Stimulated activated naive CD4-positive, alpha-beta T cell treated with Interleukin-2 at 50 U/mL for 16 hours (primary cell): ENCODE measurements at regions not wholly inside any gene's neighbourhood (a gene's known extent, or its start where the extent isn't known, plus 50 kb on each side); places are given as distances from the start of the nearest gene placed in this dataset.
"Not testable (repeated sequence)": the region's sequence is repeated elsewhere in the genome, so short reads cannot be mapped to it uniquely, and the experiment has no call there.

Experiments
- DNase-seq: peaks from one replicate; lab custom pipeline; 2025; lab: John Stamatoyannopoulos, UW

- not testable (repeated sequence) for DNase-seq
These were observed 381.5 kb upstream of the ZEB2 start for GRCh38 chr2:144901386-144901785.

GRCh38 chr2:144896341-144896740, 376.4 kb upstream of the ZEB2 start:
- DNase-seq, result no peak

GRCh38 chr2:144894612-144895599, 375.0 kb upstream of the ZEB2 start:
- no peak for DNase-seq

- DNase-seq, result no peak
These were observed 373.5 kb upstream of the ZEB2 start for GRCh38 chr2:144893464-144893863.

- no peak for DNase-seq
These were observed 370.9 kb upstream of the ZEB2 start for GRCh38 chr2:144890828-144891227.

GRCh38 chr2:144889348-144889747, 369.4 kb upstream of the ZEB2 start:
- DNase-seq, result no peak

GRCh38 chr2:144886862-144887261, 366.9 kb upstream of the ZEB2 start:
- DNase-seq, result no peak

GRCh38 chr2:144877893-144878292, 358.0 kb upstream of the ZEB2 start:
- no peak for DNase-seq

- DNase-seq, result no peak
These were observed 356.1 kb upstream of the ZEB2 start for GRCh38 chr2:144876013-144876412.

- no peak for DNase-seq
These were observed 355.5 kb upstream of the ZEB2 start for GRCh38 chr2:144875290-144875969.

GRCh38 chr2:144865670-144866069, 345.8 kb upstream of the ZEB2 start:
- DNase-seq, result no peak

GRCh38 chr2:144859716-144860115, 339.8 kb upstream of the ZEB2 start:
- DNase-seq, result no peak

GRCh38 chr2:144858211-144858610, 338.3 kb upstream of the ZEB2 start:
- DNase-seq, result no peak

- DNase-seq, result no peak
These were observed 334.7 kb upstream of the ZEB2 start for GRCh38 chr2:144854596-144854995.

GRCh38 chr2:144849612-144850011, 329.7 kb upstream of the ZEB2 start:
- no peak for DNase-seq

GRCh38 chr2:144848423-144848822, 328.5 kb upstream of the ZEB2 start:
- DNase-seq, result no peak

GRCh38 chr2:144847347-144848080, 327.6 kb upstream of the ZEB2 start:
- no peak for DNase-seq

GRCh38 chr2:144836635-144837350, 316.9 kb upstream of the ZEB2 start:
- DNase-seq, result no peak

GRCh38 chr2:144835634-144836350, 315.9 kb upstream of the ZEB2 start:
- no peak for DNase-seq

GRCh38 chr2:144834998-144835633, 315.2 kb upstream of the ZEB2 start:
- DNase-seq, result no peak

GRCh38 chr2:144834363-144834762, 314.4 kb upstream of the ZEB2 start:
- no peak for DNase-seq
